ENCODE measurements at regions not wholly inside any gene's neighbourhood (a gene's known extent, or its start where the extent isn't known, plus 50 kb on each side); places are given as distances from the start of the nearest gene placed in this dataset.
A peak's percentile ranks its signal among the peaks of the same experiment; 100 is the strongest.
"Not testable (repeated sequence)": the region's sequence is repeated elsewhere in the genome, so short reads cannot be mapped to it uniquely, and the experiment has no call there.

- Mint-ChIP-seq H3K4me1 (ENCODE audit: low read depth) (no peaks in the 10 kb centered on the region), H3K9me3 (ENCODE audit: low read depth) (peaks cover 2% of the 10 kb centered on the region), H3K27me3 (ENCODE audit: low read depth) (peaks cover 4% of the 10 kb centered on the region), H3K36me3 (ENCODE audit: low read depth) (no peaks in the 10 kb centered on the region), H3K4me3 (ENCODE audit: unreplicated experiment) (no peak overlapping the region), H3K27ac (ENCODE audit: unreplicated experiment) (no peak overlapping the region)
- TF ChIP-seq CTCF (IDR thresholded peaks at IDR 0.05), result no peak
- no peak for DNase-seq (ENCODE audit: low spot score)
Observed at GRCh38 chr6:55052846-55053245, 121.5 kb upstream of the HCRTR2 start.

- Mint-ChIP-seq H3K9me3 (ENCODE audit: low read depth) (peaks cover 24% of the 10 kb centered on the region), H3K4me1 (ENCODE audit: low read depth) (no peaks in the 10 kb centered on the region), H3K27ac (ENCODE audit: unreplicated experiment) (no peak overlapping the region), H3K36me3 (ENCODE audit: low read depth) (peaks cover 3% of the 10 kb centered on the region), H3K4me3 (ENCODE audit: unreplicated experiment) (no peak overlapping the region), H3K27me3 (ENCODE audit: low read depth) (peaks cover 3% of the 10 kb centered on the region)
- TF ChIP-seq CTCF (IDR thresholded peaks at IDR 0.05), result no peak
- no peak for DNase-seq (ENCODE audit: low spot score)
Observed at GRCh38 chr6:55058682-55059081, 115.6 kb upstream of the HCRTR2 start.

- H3K36me3 Mint-ChIP-seq (ENCODE audit: low read depth), result peaks cover 5% of the 10 kb centered on the region
- no peak for DNase-seq (ENCODE audit: low spot score)
- H3K27ac Mint-ChIP-seq (ENCODE audit: unreplicated experiment), result no peak overlapping the region
- peaks cover 14% of the 10 kb centered on the region for H3K9me3 Mint-ChIP-seq (ENCODE audit: low read depth)
- H3K4me1 Mint-ChIP-seq (ENCODE audit: low read depth), result peaks cover 10% of the 10 kb centered on the region
- no peak overlapping the region for H3K4me3 Mint-ChIP-seq (ENCODE audit: unreplicated experiment)
- H3K27me3 Mint-ChIP-seq (ENCODE audit: low read depth), result peaks cover 5% of the 10 kb centered on the region
- no peak for TF ChIP-seq CTCF (IDR thresholded peaks at IDR 0.05)
Observed at GRCh38 chr6:55064711-55065420, 109.4 kb upstream of the HCRTR2 start.

GRCh38 chr6:55069132-55069781 is 105.1 kb upstream of the HCRTR2 start:
- DNase-seq (ENCODE audit: low spot score), result no peak

GRCh38 chr6:55082021-55082420 is 92.3 kb upstream of the HCRTR2 start:
- no peaks in the 10 kb centered on the region for H3K27me3 Mint-ChIP-seq (ENCODE audit: low read depth)
- no peak for TF ChIP-seq CTCF (IDR thresholded peaks at IDR 0.05)
- H3K27ac Mint-ChIP-seq (ENCODE audit: unreplicated experiment), result no peak overlapping the region
- no peak for DNase-seq (ENCODE audit: low spot score)
- no peaks in the 10 kb centered on the region for H3K36me3 Mint-ChIP-seq (ENCODE audit: low read depth)
- no peak overlapping the region for H3K4me3 Mint-ChIP-seq (ENCODE audit: unreplicated experiment)
- H3K9me3 Mint-ChIP-seq (ENCODE audit: low read depth), result peaks cover 9% of the 10 kb centered on the region
- H3K4me1 Mint-ChIP-seq (ENCODE audit: low read depth), result no peaks in the 10 kb centered on the region

More at GRCh38 chr6:55069132-55069781, 105.1 kb upstream of the HCRTR2 start:
- H3K27me3 Mint-ChIP-seq (ENCODE audit: low read depth), result peaks cover 15% of the 10 kb centered on the region
- TF ChIP-seq CTCF (IDR thresholded peaks at IDR 0.05), result peak; percentile 97
- H3K27ac Mint-ChIP-seq (ENCODE audit: unreplicated experiment), result no peak overlapping the region
- peaks cover 3% of the 10 kb centered on the region for H3K36me3 Mint-ChIP-seq (ENCODE audit: low read depth)
- H3K4me3 Mint-ChIP-seq (ENCODE audit: unreplicated experiment), result no peak overlapping the region
- H3K9me3 Mint-ChIP-seq (ENCODE audit: low read depth), result peaks cover 4% of the 10 kb centered on the region
- peaks cover 10% of the 10 kb centered on the region for H3K4me1 Mint-ChIP-seq (ENCODE audit: low read depth)

- H3K27me3 Mint-ChIP-seq (ENCODE audit: low read depth); DNase-seq (ENCODE audit: low spot score); H3K36me3 Mint-ChIP-seq (ENCODE audit: low read depth); H3K4me3 Mint-ChIP-seq (ENCODE audit: unreplicated experiment); H3K27ac Mint-ChIP-seq (ENCODE audit: unreplicated experiment); H3K4me1 Mint-ChIP-seq (ENCODE audit: low read depth): not testable (repeated sequence)
- peaks cover 23% of the 10 kb centered on the region for H3K9me3 Mint-ChIP-seq (ENCODE audit: low read depth)
Observed at GRCh38 chr6:55088011-55088410, 86.3 kb upstream of the HCRTR2 start.

Data from chondrocyte (in vitro differentiated cells).